Common myeloid progenitor, CD34-positive (primary cell): ENCODE measurements at regions not wholly inside any gene's neighbourhood (a gene's known extent, or its start where the extent isn't known, plus 50 kb on each side); places are given as distances from the start of the nearest gene placed in this dataset.

ENCODE experiments used
- CTCF ChIA-PET: fragments of 350-600 bp; sonication (Branson Sonifier 250); formaldehyde crosslinking; loops from one replicate; lab custom pipeline; 2021; ENCODE audit warnings: antibody characterized with exemption; lab: Charles Lee
- POLR2A ChIA-PET: fragments of 350-600 bp; sonication (Branson Sonifier 250); formaldehyde crosslinking; loops from one replicate; lab custom pipeline; 2021; ENCODE audit warnings: antibody characterized with exemption; lab: Charles Lee
- DNase-seq, 3 donors: peaks; one replicate each; pipeline versions ENCODE4 v3.0.0 to v3.0.0-alpha.2; 2013
- H3K27ac ChIP-seq, 2 experiments: 1 replicate in 1 of 2; 2 replicates in 1 of 2; pipeline ENCODE4 v1.7.0; 2013; ENCODE audit warnings: inconsistent platforms in 2 of 2, low read length in 2 of 2, mild to moderate bottlenecking in 2 of 2, low read depth in 1 of 2, moderate library complexity in 1 of 2; ENCODE audit not compliant: severe bottlenecking in 2 of 2, insufficient read depth in 1 of 2, poor library complexity in 1 of 2
- H3K27me3 ChIP-seq, 5 experiments: replicated peaks in 2 of 5; 1 replicate in 3 of 5; 2 replicates in 2 of 5; pipeline versions ENCODE4 v1.6.1 to v1.7.0; 2013; ENCODE audit warnings: low read length in 4 of 5, mild to moderate bottlenecking in 2 of 5, moderate library complexity in 2 of 5, inconsistent platforms in 1 of 5; ENCODE audit not compliant: insufficient read depth in 5 of 5, control insufficient read depth in 4 of 5
- H3K36me3 ChIP-seq, 4 experiments: 1 replicate in 2 of 4; 2 replicates in 2 of 4; pipeline versions ENCODE4 v1.6.1 to v1.7.0; 2013; ENCODE audit warnings: low read length in 3 of 4, control low read depth in 1 of 4, mild to moderate bottlenecking in 1 of 4; ENCODE audit not compliant: control insufficient read depth in 4 of 4, insufficient read depth in 4 of 4
- H3K4me1 ChIP-seq, 4 experiments: 1 replicate in 3 of 4; 2 replicates in 1 of 4; pipeline versions ENCODE4 v1.6.1 to v1.7.1; 2013; ENCODE audit warnings: low read length in 3 of 4, mild to moderate bottlenecking in 3 of 4, control low read depth in 1 of 4, inconsistent platforms in 1 of 4, moderate library complexity in 1 of 4; ENCODE audit not compliant: control insufficient read depth in 4 of 4, insufficient read depth in 4 of 4; ENCODE audit errors: control extremely low read depth in 1 of 4
- H3K4me3 ChIP-seq, 7 experiments: 1 replicate in 4 of 7; 2 replicates in 3 of 7; pipeline versions ENCODE4 v1.5.1 to v1.7.0; 2013; ENCODE audit warnings: mild to moderate bottlenecking in 7 of 7, low read length in 6 of 7, moderate library complexity in 6 of 7, inconsistent platforms in 2 of 7, low read depth in 2 of 7, control low read depth in 1 of 7; ENCODE audit not compliant: insufficient read depth in 4 of 7, control insufficient read depth in 1 of 7; ENCODE audit errors: extremely low read depth in 1 of 7
- H3K9me3 ChIP-seq, 5 experiments: 1 replicate in 4 of 5; 2 replicates in 1 of 5; pipeline versions ENCODE4 v1.6.1 to v1.7.1; 2013; ENCODE audit warnings: low read length in 4 of 5, mild to moderate bottlenecking in 2 of 5, inconsistent platforms in 1 of 5, low read depth in 1 of 5, moderate library complexity in 1 of 5; ENCODE audit not compliant: control insufficient read depth in 4 of 5, insufficient read depth in 2 of 5; ENCODE audit errors: control extremely low read depth in 1 of 5
- WGBS: methylation state at CpG from one replicate; pipeline ENCODE4 v1.1.5; 2013; ENCODE audit not compliant: insufficient coverage; 5-methylcytosine and 5-hydroxymethylcytosine counted together

DNA sequence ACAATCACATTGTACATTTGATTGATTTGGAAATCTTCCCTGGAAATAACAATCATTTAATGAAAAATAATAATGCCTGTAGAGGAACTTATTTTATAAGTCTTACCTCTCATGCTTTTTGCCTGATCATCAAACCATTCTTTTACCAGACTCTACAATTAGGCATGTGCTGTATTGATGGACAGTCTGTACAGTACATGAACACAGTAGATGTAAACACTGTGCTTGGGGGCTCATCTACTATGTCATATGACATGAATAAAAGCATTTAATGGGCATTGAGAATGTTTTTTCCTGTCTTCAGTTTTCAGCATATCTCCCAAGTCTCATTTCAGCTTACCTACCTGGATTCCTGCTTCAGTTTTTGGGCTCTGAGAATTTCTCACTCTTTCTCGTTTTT lies 1070.9 kb downstream of the STIM2 start:
- no CpG with 5 or more reads among the region's 1 CpG for WGBS
- Histone ChIP-seq H3K9me3 (no peaks in the 10 kb centered on the region), H3K4me3 (no peak overlapping the region), H3K27ac (no peak overlapping the region), H3K36me3 (no peaks in the 10 kb centered on the region), H3K27me3 (no peaks in the 10 kb centered on the region), H3K4me1 (no peaks in the 10 kb centered on the region)
- POLR2A ChIA-PET = no interaction called here
- DNase-seq = no peak
- CTCF ChIA-PET = no interaction called here

GRCh38 chr4:27934871-27935270 lies 1074.2 kb downstream of the STIM2 start:
- no CpG with 5 or more reads among the region's 1 CpG for WGBS
- no peak for DNase-seq
- POLR2A ChIA-PET = no interaction called here
- no peaks in the 10 kb centered on the region for H3K27me3 ChIP-seq
- no peaks in the 10 kb centered on the region for H3K9me3 ChIP-seq
- no peaks in the 10 kb centered on the region for H3K4me1 ChIP-seq
- no peak overlapping the region for H3K4me3 ChIP-seq
- H3K36me3 ChIP-seq = no peaks in the 10 kb centered on the region
- CTCF ChIA-PET = no interaction called here
- H3K27ac ChIP-seq = no peak overlapping the region

DNA sequence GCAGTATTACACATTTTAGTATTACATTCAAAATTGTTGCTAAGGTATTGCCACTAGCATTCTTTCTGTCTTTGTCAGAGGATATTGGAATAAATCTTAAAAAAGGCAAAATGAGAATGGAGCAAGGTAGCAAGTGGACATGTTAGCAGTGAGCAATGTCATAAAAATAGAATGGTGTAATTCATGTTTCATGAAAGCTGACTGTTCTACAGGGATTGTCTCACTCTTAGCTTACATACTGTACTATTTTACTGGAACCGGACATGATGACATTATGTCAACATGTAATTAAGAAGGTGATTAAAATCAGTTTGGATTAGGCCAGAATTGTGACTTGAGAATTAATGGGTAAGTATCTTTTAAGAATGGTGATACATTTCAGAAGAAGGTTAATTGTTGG lies 1086.2 kb downstream of the STIM2 start:
- 86% methylated on average over 1 of the region's 1 CpG for WGBS
- H3K4me1 ChIP-seq = no peaks in the 10 kb centered on the region
- CTCF ChIA-PET = interaction anchor here (0.6 kb wide), 1 partner anchor 561 kb away, joined by 4 read pairs; no protein-coding TSS in a partner anchor
- no peak for DNase-seq
- POLR2A ChIA-PET = no interaction called here
- H3K36me3 ChIP-seq = no peaks in the 10 kb centered on the region
- no peaks in the 10 kb centered on the region for H3K9me3 ChIP-seq
- H3K4me3 ChIP-seq = no peak overlapping the region
- no peak overlapping the region for H3K27ac ChIP-seq
- peaks cover 0 to 2% (median 0%) of the 10 kb centered on the region in 5 experiments for H3K27me3 ChIP-seq

DNA sequence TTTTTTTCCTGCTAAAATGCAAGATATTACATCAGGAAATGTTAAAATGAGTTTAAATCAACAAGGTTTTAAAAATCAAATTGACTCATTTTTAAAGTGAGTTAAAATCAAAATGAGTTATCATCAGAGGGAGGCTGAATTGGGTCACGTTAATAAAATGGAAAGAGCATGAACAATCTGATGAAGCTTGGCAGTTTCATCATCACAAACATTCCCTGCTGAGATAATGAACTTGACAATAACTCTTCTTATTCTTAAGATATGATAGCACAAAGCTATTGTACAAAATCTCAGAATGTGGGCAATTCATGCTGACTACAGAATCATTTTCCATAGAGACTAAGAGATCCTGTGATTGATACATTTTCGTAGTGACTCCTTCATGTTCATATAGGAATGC lies 1086.7 kb downstream of the STIM2 start:
- Histone ChIP-seq H3K4me1 (no peaks in the 10 kb centered on the region), H3K27me3 (peaks cover 0 to 2% (median 0%) of the 10 kb centered on the region in 5 experiments), H3K36me3 (no peaks in the 10 kb centered on the region), H3K9me3 (no peaks in the 10 kb centered on the region), H3K4me3 (no peak overlapping the region), H3K27ac (no peak overlapping the region)
- ChIA-PET CTCF (no interaction called here), POLR2A (no interaction called here)
- 80% methylated on average over 1 of the region's 2 CpGs for WGBS
- DNase-seq = no peak

- POLR2A ChIA-PET = no interaction called here
- CTCF ChIA-PET = no interaction called here
- Histone ChIP-seq H3K27me3 (no peaks in the 10 kb centered on the region), H3K36me3 (no peaks in the 10 kb centered on the region), H3K4me3 (no peak overlapping the region), H3K9me3 (no peaks in the 10 kb centered on the region), H3K27ac (no peak overlapping the region), H3K4me1 (no peaks in the 10 kb centered on the region)
- no peak for DNase-seq
Observed at GRCh38 chr4:27964095-27964494, 1103.5 kb downstream of the STIM2 start.

- DNase-seq = no peak
- H3K9me3 ChIP-seq = no peaks in the 10 kb centered on the region
- no peaks in the 10 kb centered on the region for H3K36me3 ChIP-seq
- no peak overlapping the region for H3K27ac ChIP-seq
- H3K27me3 ChIP-seq = no peaks in the 10 kb centered on the region
- POLR2A ChIA-PET = no interaction called here
- CTCF ChIA-PET = no interaction called here
- H3K4me3 ChIP-seq = no peak overlapping the region
- 75% methylated on average over 3 of the region's 3 CpGs for WGBS
- no peaks in the 10 kb centered on the region for H3K4me1 ChIP-seq
Observed at GRCh38 chr4:27966664-27967063, 1106.0 kb downstream of the STIM2 start.

- Histone ChIP-seq H3K9me3 (no peaks in the 10 kb centered on the region), H3K4me3 (no peak overlapping the region), H3K27me3 (no peaks in the 10 kb centered on the region), H3K27ac (no peak overlapping the region), H3K4me1 (no peaks in the 10 kb centered on the region), H3K36me3 (no peaks in the 10 kb centered on the region)
- ChIA-PET CTCF (no interaction called here), POLR2A (no interaction called here)
- no CpG with 5 or more reads among the region's 1 CpG for WGBS
- DNase-seq = no peak
Observed at GRCh38 chr4:27973056-27973455, 1112.4 kb downstream of the STIM2 start.
